ENCODE measurements at regions not wholly inside any gene's neighbourhood (a gene's known extent, or its start where the extent isn't known, plus 50 kb on each side); places are given as distances from the start of the nearest gene placed in this dataset.
A peak's percentile ranks its signal among the peaks of the same experiment; 100 is the strongest.

DNA sequence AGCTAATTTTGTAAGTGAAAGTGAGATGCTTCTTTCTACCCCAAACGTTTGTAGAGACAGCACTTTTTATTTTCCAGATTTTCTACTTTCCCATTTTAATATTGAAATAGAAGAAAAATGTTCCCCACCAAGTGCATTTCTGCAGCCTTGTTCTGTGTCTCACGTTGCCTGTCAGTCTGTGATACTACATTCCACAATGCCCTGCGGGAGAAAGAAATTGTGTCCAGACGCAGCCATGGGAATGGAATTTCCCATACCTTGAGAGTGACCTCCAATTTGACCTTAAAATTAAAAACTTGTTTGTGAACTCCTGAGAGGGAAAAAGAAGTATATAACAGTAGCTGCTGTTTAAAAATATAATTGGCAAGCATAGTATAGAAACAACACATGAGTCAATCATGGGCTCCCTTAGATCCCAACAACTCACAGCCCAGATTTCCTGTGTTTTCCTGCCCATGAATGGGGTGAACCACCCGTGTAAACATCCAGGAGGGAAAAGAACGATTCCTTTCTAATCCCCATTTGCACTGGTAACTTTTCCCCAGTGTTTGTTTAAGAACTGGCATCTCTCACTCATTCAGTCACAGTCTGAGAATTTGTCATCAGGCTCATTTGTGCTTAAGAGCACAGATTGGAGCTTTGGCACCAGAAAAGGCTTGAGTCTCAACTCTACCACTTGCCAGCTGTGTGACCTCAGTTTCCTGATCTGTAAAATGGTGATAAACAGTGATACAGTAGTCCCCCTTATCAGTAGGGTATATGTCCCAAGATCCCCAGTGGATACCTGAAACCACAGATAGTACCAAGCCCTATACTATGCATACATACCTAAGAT, 166.1 kb upstream of the ZNF521 start:
- Histone ChIP-seq H3K27ac (ENCODE audit: low read depth, low read length) (no peak overlapping the region), H3K9me3 (ENCODE audit: control insufficient read depth, insufficient read depth, low read length) (no peaks in the 10 kb centered on the region), H3K27me3 (ENCODE audit: control insufficient read depth, insufficient read depth, low read length) (peaks cover 3% of the 10 kb centered on the region), H3K4me3 (ENCODE audit: low read depth, low read length) (no peak overlapping the region)
- CTCF ChIA-PET: no interaction called here
- no peak for DNase-seq (ENCODE audit: low read depth, low spot score)
- POLR2A ChIA-PET: no interaction called here
- TF ChIP-seq CTCF (IDR thresholded peaks at IDR 0.05; ENCODE audit: low read depth, low read length): no peak

GRCh38 chr18:25516747-25517498, 165.0 kb upstream of the ZNF521 start:
- H3K27ac ChIP-seq (ENCODE audit: low read depth, low read length): no peak overlapping the region
- H3K9me3 ChIP-seq (ENCODE audit: control insufficient read depth, insufficient read depth, low read length): no peaks in the 10 kb centered on the region
- DNase-seq (ENCODE audit: low read depth, low spot score): no peak
- POLR2A ChIA-PET: no interaction called here
- CTCF ChIA-PET: interaction anchor here (0.6 to 1.0 kb wide), 2 partner anchors 380 to 452 kb away, joined by 3 to 4 read pairs; no protein-coding TSS in a partner anchor
- no peak for TF ChIP-seq CTCF (IDR thresholded peaks at IDR 0.05; ENCODE audit: low read depth, low read length)
- H3K27me3 ChIP-seq (ENCODE audit: control insufficient read depth, insufficient read depth, low read length): peaks cover 3% of the 10 kb centered on the region
- H3K4me3 ChIP-seq (ENCODE audit: low read depth, low read length): no peak overlapping the region

DNA sequence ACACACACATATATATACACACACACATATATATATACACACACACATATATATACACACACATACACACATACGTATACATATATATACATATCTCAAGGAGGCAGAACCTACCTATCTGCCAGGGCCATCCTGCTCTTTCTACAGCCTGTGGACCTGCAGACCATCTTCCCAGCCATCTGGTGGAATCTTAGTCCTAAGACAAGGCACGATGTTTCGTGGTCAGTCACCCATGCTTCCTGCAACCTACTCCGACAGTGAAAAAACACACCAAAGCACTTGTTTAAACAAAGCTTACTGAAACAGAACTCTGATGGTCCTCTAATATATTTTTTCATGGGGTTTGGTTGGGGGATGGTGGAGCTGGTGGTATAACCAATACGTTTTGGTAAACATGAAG, 164.2 kb upstream of the ZNF521 start:
- H3K9me3 ChIP-seq (ENCODE audit: control insufficient read depth, insufficient read depth, low read length): no peaks in the 10 kb centered on the region
- POLR2A ChIA-PET: no interaction called here
- CTCF ChIA-PET: no interaction called here
- H3K4me3 ChIP-seq (ENCODE audit: low read depth, low read length): no peak overlapping the region
- no peak for DNase-seq (ENCODE audit: low read depth, low spot score)
- no peak overlapping the region for H3K27ac ChIP-seq (ENCODE audit: low read depth, low read length)
- no peak for TF ChIP-seq CTCF (IDR thresholded peaks at IDR 0.05; ENCODE audit: low read depth, low read length)
- peaks cover 3% of the 10 kb centered on the region for H3K27me3 ChIP-seq (ENCODE audit: control insufficient read depth, insufficient read depth, low read length)

DNA sequence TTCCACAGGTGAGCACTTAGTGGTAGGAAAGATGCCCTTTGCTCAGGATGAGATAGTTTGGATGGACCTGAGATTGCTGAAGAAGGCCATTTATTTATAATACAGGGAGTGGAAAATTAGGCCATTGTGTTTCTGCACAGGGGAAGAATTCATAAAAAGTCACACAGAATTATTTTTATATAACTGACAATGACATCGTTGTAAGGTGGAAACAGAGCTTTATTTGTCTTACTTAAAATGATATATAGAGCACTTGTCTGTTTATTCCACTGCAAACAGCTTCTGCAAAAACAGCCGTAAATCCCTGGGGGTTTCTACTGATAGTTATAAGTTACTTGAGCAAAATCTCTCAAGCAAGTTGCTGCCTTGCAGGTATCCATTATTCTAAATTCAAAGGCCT, 158.1 kb upstream of the ZNF521 start:
- H3K4me3 ChIP-seq (ENCODE audit: low read depth, low read length): no peak overlapping the region
- POLR2A ChIA-PET: no interaction called here
- no peak overlapping the region for H3K27ac ChIP-seq (ENCODE audit: low read depth, low read length)
- no peak for DNase-seq (ENCODE audit: low read depth, low spot score)
- H3K27me3 ChIP-seq (ENCODE audit: control insufficient read depth, insufficient read depth, low read length): peaks cover 2% of the 10 kb centered on the region
- CTCF ChIA-PET: interaction anchor here (1.1 kb wide), 2 partner anchors 79 to 157 kb away, joined by 3 to 4 read pairs; no protein-coding TSS in a partner anchor
- no peaks in the 10 kb centered on the region for H3K9me3 ChIP-seq (ENCODE audit: control insufficient read depth, insufficient read depth, low read length)
- TF ChIP-seq CTCF (IDR thresholded peaks at IDR 0.05; ENCODE audit: low read depth, low read length): no peak

DNA sequence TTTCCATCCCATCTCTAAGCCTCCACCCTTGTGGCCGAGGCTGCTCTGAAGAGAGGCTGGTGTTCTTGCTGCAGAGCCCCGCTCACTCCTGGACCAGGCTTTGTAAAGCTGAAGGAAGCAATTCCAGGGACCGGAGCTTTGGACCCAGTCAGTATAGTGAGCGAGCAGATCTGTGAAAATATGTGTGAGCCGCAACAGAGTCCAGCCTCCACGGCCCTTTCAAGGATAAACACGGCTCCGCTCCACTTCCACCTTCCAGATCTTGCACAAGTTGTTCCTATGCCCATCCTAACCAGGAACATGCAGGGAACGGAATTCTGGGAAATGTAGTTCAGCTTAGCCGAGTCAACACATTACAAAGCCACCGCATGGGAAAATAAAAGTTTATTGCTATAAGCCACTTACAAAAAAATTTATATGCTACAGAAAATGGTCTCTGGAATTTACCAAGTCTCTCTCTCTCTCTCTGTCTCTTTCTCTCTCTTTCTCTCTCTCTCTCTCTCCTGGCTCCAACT, 151.7 kb upstream of the ZNF521 start:
- Histone ChIP-seq H3K27ac (ENCODE audit: low read depth, low read length) (no peak overlapping the region), H3K9me3 (ENCODE audit: control insufficient read depth, insufficient read depth, low read length) (no peaks in the 10 kb centered on the region), H3K27me3 (ENCODE audit: control insufficient read depth, insufficient read depth, low read length) (peaks cover 2% of the 10 kb centered on the region), H3K4me3 (ENCODE audit: low read depth, low read length) (peak overlapping the region; percentile 55)
- ChIA-PET CTCF (no interaction called here), POLR2A (interaction anchor here (0.7 kb wide), 1 partner anchor 153 kb away, joined by 3 read pairs; no protein-coding TSS in a partner anchor)
- TF ChIP-seq CTCF (IDR thresholded peaks at IDR 0.05; ENCODE audit: low read depth, low read length): no peak; the same call in 1 of the 2 replicates
- peak; percentile 49 for DNase-seq (ENCODE audit: low read depth, low spot score)

Measured in AG04450 (cell line).